Gastroesophageal sphincter (tissue), 4 donors: ENCODE measurements at regions not wholly inside any gene's neighbourhood (a gene's known extent, or its start where the extent isn't known, plus 50 kb on each side); places are given as distances from the start of the nearest gene placed in this dataset.

Experiments used
- ATAC-seq: fragments of 150-250 bp; one replicate; pipeline ENCODE4 v1.9.1; 2016; ENCODE audit warnings: mild to moderate bottlenecking, moderate library complexity
- H3K27ac ChIP-seq, 4 donors: fragments of 200-600 bp; sonication (generic) in 3 of 4; 1 replicate in 3 of 4; 2 replicates in 1 of 4; pipeline ENCODE4 v1.5.1; 2016 to 2019
- H3K27me3 ChIP-seq: fragments of 200-600 bp; sonication (generic); one replicate; pipeline ENCODE4 v1.5.1; 2019
- H3K36me3 ChIP-seq, 2 donors: fragments of 200-600 bp; sonication (generic); one replicate each; pipeline ENCODE4 v1.5.1; 2019; ENCODE audit warnings: control low read depth in 1 of 2
- H3K4me1 ChIP-seq, 3 donors: fragments of 200-600 bp; sonication (generic); 1 replicate in 2 of 3; 2 replicates in 1 of 3; pipeline ENCODE4 v1.5.1; 2016 to 2019; ENCODE audit warnings: control low read depth in 2 of 3
- H3K4me3 ChIP-seq, 2 donors: fragments of 200-600 bp; sonication (generic); one replicate each; pipeline ENCODE4 v1.5.1; 2019; ENCODE audit warnings: mild to moderate bottlenecking in 1 of 2, moderate library complexity in 1 of 2
- H3K9me3 ChIP-seq, 3 donors: fragments of 200-600 bp; sonication (generic); one replicate each; pipeline ENCODE4 v1.5.1; 2017 to 2019; ENCODE audit warnings: control low read depth in 2 of 3
- CTCF ChIP-seq, 4 experiments: fragments of 200-600 bp in 2 of 4; fragments of 450-650 bp in 2 of 4; sonication (generic) in 1 of 4; IDR thresholded peaks; one replicate each; pipeline ENCODE4 v1.5.1; 2017 to 2019; ENCODE audit warnings: antibody characterized with exemption in 4 of 4, mild to moderate bottlenecking in 2 of 4, moderate library complexity in 2 of 4
- EP300 ChIP-seq: sonication (generic); formaldehyde crosslinking; IDR thresholded peaks from one replicate; pipeline ENCODE4 v1.6.1; 2017; ENCODE audit warnings: antibody characterized with exemption, mild to moderate bottlenecking
- POLR2A ChIP-seq, 2 donors: fragments of 450-650 bp; IDR thresholded peaks; one replicate each; pipeline ENCODE4 v1.6.1; 2017; ENCODE audit warnings: antibody characterized with exemption in 2 of 2, mild to moderate bottlenecking in 2 of 2, moderate library complexity in 1 of 2
- POLR2AphosphoS5 ChIP-seq: sonication (generic); formaldehyde crosslinking; IDR thresholded peaks from one replicate; pipeline ENCODE4 v1.6.1; 2017; ENCODE audit warnings: antibody characterized with exemption
- WGBS, 2 donors: methylation state at CpG; one replicate each; pipeline ENCODE4 v1.1.5; 2018; ENCODE audit warnings: low coverage in 1 of 2; 5-methylcytosine and 5-hydroxymethylcytosine counted together

- Histone ChIP-seq H3K4me3 (no peak overlapping the region), H3K27ac (no peak overlapping the region), H3K9me3 (peaks cover 0 to 8% (median 0%) of the 10 kb centered on the region in 3 donors), H3K27me3 (no peaks in the 10 kb centered on the region), H3K4me1 (no peaks in the 10 kb centered on the region), H3K36me3 (no peaks in the 10 kb centered on the region)
- 45 to 55% methylated on average over 4 of the region's 4 CpGs for WGBS, 2 donors
- TF ChIP-seq CTCF (IDR thresholded peaks at IDR 0.05) (no peak), POLR2AphosphoS5 (no peak), EP300 (no peak), POLR2A (IDR thresholded peaks at IDR 0.05) (no peak)
- no peak for ATAC-seq
These were observed 95.6 kb downstream of the CYP26B1 start for GRCh38 chr2:72051971-72052505.

- Histone ChIP-seq H3K27ac (no peak overlapping the region), H3K4me3 (no peak overlapping the region), H3K36me3 (no peaks in the 10 kb centered on the region), H3K4me1 (no peaks in the 10 kb centered on the region), H3K9me3 (peaks cover 0 to 8% (median 0%) of the 10 kb centered on the region in 3 donors), H3K27me3 (no peaks in the 10 kb centered on the region)
- TF ChIP-seq CTCF (IDR thresholded peaks at IDR 0.05) (no peak), POLR2A (IDR thresholded peaks at IDR 0.05) (no peak), EP300 (no peak), POLR2AphosphoS5 (no peak)
- 67 to 83% methylated on average over 2 of the region's 2 CpGs for WGBS, 2 donors
- no peak for ATAC-seq
These were observed 96.5 kb downstream of the CYP26B1 start for GRCh38 chr2:72051204-72051603.

GRCh38 chr2:72050734-72051133, 96.9 kb downstream of the CYP26B1 start:
- H3K4me3 ChIP-seq: no peak overlapping the region
- peaks cover 0 to 8% (median 0%) of the 10 kb centered on the region in 3 donors for H3K9me3 ChIP-seq
- no peak for ATAC-seq
- TF ChIP-seq CTCF (IDR thresholded peaks at IDR 0.05) (no peak), POLR2A (IDR thresholded peaks at IDR 0.05) (no peak), POLR2AphosphoS5 (no peak), EP300 (no peak)
- H3K36me3 ChIP-seq: no peaks in the 10 kb centered on the region
- H3K4me1 ChIP-seq: no peaks in the 10 kb centered on the region
- H3K27ac ChIP-seq: no peak overlapping the region
- H3K27me3 ChIP-seq: no peaks in the 10 kb centered on the region
- WGBS, 2 donors: 80% methylated on average over 2 of the region's 2 CpGs; no CpG with 5 or more reads in 1 of the 2 donors

- no peak for ATAC-seq
- no peaks in the 10 kb centered on the region for H3K36me3 ChIP-seq
These were observed 98.7 kb downstream of the CYP26B1 start for GRCh38 chr2:72048881-72049477.

More at GRCh38 chr2:72048881-72049477, 98.7 kb downstream of the CYP26B1 start:
- no peaks in the 10 kb centered on the region for H3K4me1 ChIP-seq
- TF ChIP-seq POLR2AphosphoS5 (no peak), CTCF (IDR thresholded peaks at IDR 0.05) (no peak)
- H3K4me3 ChIP-seq: no peak overlapping the region
- H3K27ac ChIP-seq: no peak overlapping the region
- peaks cover 0 to 21% (median 0%) of the 10 kb centered on the region in 3 donors for H3K9me3 ChIP-seq
- no peaks in the 10 kb centered on the region for H3K27me3 ChIP-seq
